ENCODE measurements at regions not wholly inside any gene's neighbourhood (a gene's known extent, or its start where the extent isn't known, plus 50 kb on each side); places are given as distances from the start of the nearest gene placed in this dataset.
"Not testable (repeated sequence)": the region's sequence is repeated elsewhere in the genome, so short reads cannot be mapped to it uniquely, and the experiment has no call there.

- DNase-seq, result no peak
Measured at GRCh38 chr10:33859319-33860022, 525.0 kb upstream of the NRP1 start.

DNA sequence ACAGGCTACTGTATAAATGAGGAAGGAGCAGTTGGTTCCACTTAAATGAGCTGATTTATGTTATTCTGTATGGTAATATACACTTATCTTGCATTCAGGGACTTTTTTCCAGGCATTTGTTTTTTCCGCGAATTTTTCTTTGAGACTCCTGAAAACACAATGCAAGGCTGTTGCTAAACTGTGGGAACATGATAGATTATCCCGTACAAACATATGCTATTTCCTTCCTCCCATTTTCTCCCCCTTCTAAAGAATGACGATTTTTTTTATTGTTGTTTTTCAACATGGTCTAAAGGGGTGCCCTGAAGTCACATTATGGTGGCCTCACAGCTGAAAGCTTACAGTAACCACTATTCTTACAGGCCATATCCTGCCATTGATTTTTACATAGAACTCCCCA, 523.9 kb upstream of the NRP1 start:
- no peak for DNase-seq

DNA sequence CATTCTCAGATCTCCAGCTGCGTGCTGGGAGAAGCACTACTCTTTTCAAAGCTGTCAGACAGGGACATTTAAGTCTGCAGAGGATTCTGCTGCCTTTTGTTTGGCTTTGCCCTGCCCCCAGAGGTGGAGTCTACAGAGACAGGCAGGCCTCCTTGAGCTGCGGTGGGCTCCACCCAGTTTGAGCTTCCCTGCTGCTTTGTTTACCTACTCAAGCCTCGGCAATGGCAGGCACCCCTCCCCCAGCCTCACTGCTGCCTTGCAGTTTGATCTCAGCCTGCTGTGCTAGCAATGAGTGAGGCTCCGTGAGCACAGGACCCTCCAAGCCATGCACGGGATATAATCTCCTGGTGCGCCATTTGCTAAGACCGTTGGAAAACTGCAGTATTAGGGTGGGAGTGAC, 518.8 kb upstream of the NRP1 start:
- not testable (repeated sequence) for DNase-seq

GRCh38 chr10:33843379-33843778, 508.9 kb upstream of the NRP1 start:
- DNase-seq, result no peak

DNA sequence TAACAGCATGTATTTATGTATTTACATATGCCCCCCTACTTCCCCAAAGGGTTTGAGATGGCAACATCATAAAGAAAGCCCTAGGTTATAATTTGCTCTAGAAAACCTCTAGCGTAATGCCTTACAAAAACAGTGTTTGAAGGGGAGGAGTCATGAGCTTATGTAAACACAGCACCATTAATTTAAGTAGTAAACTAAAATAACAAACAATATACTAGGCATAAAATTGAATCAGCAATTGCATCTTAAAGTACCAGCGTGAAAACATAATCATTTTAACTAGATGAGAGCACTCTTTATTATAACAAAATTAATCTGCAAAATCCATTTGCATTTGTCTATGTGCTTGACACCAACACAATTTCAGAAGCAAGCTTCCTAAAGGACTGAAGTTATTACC, 507.2 kb upstream of the NRP1 start:
- no peak for DNase-seq

DNA sequence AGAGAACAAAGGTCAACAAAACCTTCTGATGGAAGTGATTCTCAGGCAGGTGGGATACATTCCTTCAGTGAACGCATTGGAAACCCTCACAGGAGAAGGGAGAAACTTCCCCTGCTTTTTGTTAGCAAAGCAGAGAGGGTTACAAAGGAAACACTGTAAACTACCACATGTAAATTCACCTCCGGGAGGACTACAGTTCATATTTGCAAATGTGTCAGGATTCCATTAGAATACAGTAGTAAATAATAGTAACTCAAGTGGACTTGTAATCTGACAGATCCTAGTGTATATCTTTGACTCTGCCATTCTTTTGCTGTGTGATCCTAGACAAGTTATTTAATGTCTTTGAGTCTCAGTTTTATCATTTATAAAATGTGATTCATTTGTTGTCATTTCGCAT, 504.3 kb upstream of the NRP1 start:
- no peak for DNase-seq

GRCh38 chr10:33837736-33838135, 503.3 kb upstream of the NRP1 start:
- no peak for DNase-seq

GRCh38 chr10:33835556-33835955, 501.1 kb upstream of the NRP1 start:
- no peak for DNase-seq

GRCh38 chr10:33833566-33833965, 499.1 kb upstream of the NRP1 start:
- no peak for DNase-seq

GRCh38 chr10:33832124-33832787, 497.8 kb upstream of the NRP1 start:
- no peak for DNase-seq

DNA sequence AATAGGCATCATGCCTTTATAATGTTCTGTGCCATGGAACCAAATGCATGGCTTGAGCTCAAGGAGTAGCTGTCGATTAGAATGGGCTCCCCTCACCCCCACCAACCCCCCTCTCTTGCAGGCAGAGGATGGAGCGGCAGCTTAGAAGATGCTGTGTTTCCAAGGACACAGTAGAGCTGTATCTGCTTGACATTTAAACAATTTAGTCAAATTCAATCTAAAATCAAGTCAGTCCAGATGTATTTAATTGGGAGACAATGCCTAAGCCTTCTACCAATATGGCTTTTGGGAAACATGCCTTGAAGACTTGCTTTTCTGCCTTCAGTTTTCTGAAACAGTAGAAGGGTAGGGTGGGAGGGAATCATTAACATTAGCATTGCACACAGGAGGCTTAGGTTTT, 497.1 kb upstream of the NRP1 start:
- no peak for DNase-seq

GRCh38 chr10:33829899-33830298, 495.4 kb upstream of the NRP1 start:
- not testable (repeated sequence) for DNase-seq

DNA sequence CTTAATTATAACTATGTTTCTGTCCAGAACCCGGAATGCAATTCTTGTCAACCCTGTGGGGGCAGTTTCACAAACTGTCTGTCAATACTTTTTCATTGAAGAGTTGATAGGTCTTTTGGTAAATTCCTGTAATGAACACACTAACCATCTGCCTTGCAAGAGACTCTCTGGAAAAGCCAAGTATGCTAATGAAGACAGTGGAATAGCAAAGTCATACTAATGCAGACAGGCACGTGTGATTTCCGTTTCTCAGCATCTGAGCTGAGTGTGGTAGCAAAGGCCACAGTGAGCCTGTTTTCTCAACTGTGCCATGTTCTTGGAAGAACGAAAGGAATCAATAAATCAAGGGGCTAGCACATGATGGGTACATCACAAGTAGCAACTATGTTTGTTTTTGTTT, 494.1 kb upstream of the NRP1 start:
- DNase-seq, result no peak

DNA sequence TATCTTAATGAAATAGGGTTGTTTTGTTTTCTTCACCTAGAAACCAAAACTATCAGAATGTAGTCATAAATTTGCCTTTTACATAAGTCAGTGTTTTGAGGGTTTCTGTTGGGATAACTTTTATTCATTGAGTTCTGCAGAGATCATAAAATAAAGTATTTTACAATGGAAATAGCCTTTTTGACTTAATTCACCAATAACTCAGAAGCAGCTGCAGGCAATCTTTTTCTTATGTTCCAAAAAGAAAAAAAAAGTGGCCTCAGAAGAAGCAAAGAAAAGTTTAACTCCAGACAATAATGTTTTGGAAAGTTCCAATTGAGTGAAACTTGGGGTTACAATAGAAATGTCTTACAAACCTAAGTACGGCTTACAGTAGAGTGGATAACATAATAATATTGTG, 491.7 kb upstream of the NRP1 start:
- DNase-seq, result no peak

- no peak for DNase-seq
Measured at GRCh38 chr10:33822774-33823173, 488.3 kb upstream of the NRP1 start.

GRCh38 chr10:33820531-33820930, 486.1 kb upstream of the NRP1 start:
- no peak for DNase-seq

- no peak for DNase-seq
Measured at GRCh38 chr10:33819206-33819605, 484.7 kb upstream of the NRP1 start.

DNA sequence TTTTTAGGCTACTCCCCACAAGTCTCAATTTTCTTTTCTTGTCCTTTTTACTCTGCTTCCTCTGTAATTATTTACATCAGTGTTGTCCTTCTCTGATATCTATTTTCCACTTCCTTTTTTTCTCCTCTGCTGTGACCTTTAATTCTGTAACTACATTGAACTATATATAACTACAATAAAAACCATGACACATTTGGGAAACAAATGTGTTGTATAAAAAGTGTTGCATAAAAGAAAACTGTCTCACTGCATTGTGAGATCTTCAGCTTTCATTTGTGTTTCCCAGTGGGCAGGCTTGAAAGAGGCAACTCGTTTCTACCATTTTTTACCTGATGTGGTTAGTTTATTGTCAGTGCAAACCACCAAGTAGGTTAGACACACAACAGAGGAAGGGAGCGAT, 483.9 kb upstream of the NRP1 start:
- no peak for DNase-seq

GRCh38 chr10:33817605-33818004, 483.1 kb upstream of the NRP1 start:
- DNase-seq, result no peak

DNA sequence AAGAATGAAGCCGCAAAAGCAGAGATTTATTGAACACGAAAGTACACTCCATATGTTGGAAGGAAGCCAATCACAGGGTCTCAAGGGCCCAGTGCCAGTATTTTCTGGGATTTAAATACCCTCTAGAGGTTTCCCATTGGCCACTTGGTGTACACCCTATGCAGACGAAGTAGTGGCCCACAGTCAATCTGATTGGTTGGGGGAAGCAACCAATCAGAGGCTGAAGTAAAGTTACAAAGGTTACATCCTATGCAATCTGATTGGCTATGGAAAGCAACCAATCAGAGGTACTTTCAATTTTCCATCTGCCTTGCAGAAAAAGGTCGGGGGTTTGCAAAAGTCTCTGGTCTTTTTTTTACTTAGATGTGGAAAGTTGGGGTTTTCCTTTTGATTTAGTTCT, 481.3 kb upstream of the NRP1 start:
- DNase-seq, result no peak

- DNase-seq, result no peak
Measured at GRCh38 chr10:33813871-33814270, 479.4 kb upstream of the NRP1 start.

DNA sequence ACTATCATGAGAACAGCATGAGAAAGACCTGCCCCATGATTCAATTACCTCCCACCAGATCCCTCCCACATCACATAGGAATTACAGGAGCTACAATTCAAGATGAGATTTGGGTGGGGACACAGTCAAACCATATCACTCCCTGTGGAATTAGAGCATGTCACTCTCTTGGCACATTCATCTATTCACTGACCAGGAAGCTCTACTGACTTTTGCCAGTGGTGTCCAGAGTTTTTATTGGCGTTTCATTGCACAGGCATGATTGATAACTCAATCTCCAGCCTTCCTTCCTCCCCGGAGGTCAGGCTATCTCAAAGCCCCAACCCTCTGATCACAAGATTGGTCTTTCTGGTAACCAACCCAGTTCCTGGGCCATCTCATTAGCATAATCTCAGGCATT, 478.9 kb upstream of the NRP1 start:
- no peak for DNase-seq

- DNase-seq, result no peak
Measured at GRCh38 chr10:33812586-33812985, 478.1 kb upstream of the NRP1 start.

- no peak for DNase-seq
Measured at GRCh38 chr10:33810986-33811385, 476.5 kb upstream of the NRP1 start.

DNA sequence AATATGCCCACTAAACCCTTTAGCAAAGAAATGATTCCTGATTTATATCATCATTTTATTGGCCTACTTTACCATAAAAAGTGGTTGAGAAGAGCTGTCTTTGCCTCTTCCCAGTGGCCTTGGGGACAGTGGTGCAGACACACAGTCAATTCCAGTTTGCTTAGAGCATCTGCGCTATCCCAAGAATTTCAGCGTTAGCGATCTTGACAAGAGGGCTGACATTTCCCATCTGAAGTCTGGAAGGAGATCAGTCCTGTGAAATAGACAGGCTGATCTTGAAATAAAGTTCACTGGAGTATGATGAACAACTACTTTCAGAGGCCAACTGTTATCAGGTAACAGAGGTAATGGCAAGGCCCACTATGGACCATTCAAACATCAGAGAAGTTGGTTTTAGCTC, 475.3 kb upstream of the NRP1 start:
- no peak for DNase-seq
